ENCODE measurements at regions not wholly inside any gene's neighbourhood (a gene's known extent, or its start where the extent isn't known, plus 50 kb on each side); places are given as distances from the start of the nearest gene placed in this dataset.
"Not testable (repeated sequence)": the region's sequence is repeated elsewhere in the genome, so short reads cannot be mapped to it uniquely, and the experiment has no call there.

DNA sequence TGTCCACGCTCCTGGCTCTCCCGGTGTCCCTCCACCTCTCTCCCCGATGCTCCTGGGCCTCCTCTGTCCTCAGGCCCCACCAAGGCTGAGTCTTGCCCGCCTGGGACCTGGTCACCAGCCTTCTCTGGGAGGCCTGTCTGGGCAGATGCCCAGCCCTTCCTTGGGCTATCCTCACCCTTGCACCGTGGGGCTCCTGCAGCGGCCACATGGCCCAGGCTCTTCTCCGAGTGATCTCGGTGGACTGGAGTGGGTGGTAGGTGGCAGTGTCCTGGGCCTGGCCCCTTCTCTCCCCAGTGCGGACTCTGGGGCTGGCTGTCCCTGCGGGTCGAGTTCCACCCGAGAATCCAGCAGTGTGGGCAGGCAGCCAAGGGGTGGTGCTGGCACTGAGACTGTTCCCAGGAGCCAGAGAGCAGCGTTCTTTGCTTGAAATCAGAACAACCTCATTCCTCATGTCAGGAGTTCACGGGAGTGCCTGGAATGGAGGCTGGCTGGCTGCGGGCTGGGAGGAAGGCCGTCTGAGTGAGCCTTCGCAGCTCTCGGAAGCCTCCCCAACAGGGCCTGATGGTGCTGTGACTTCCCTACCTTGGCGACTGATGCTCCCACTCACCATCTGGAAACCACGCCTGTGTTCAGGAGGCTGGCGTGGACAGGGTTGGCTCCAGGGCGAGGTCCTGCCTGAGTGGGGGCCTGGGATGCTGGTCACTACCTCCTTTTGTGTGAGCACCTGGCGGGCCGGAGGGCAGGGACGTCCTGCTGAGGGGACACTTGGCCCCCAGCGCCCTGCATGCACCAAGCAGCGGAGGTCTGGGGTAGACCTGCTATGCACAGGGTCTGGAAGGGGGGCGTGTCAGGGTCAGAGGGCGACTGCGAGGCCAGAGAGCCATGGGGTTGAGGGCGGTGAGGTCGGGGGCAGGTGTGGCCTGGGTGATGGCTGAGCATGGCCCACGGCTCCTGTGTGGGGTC is 113.9 kb downstream of the TMEM121 start:
- not testable (repeated sequence) for DNase-seq

DNA sequence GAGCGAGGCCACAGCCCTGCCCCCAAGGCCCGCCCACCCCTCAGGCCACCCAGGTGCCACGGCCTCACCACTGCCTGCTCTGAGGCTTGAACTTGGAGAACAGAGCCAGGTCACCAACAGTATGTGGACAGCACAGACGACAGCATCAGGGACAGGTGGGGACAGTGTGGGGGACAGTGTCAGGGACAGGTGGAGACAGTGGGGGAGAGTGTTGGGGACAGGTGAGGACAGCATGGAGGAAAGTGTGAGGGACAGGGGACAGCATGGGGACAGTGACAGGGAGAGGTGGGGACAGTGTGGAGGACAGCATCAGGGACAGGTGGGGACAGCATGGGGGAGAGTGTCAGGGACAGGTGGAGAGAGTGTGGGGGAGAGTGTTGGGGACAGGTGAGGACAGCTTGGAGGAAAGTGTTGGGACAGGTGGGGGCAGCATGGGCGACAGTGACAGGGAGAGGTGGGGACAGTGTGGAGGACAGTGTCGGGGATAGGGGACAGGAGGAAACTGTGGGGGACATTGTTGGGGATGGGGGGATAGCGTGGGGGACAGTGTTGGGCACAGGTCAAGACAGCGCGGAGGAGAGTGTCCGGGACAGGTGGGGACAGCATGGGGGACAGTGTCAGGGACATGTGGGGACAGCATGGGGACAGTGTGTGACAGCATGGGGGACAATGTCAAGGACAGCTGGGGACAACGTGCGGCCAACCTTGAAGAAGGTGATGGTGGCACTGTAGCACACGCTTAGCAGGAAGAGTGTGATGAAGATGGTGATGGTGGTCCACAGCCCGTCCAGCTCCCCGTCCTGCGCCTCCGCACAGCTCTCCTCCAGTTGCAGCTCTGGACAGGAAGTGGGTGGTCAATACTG is 114.9 kb downstream of the TMEM121 start:
- DNase-seq: no peak

DNA sequence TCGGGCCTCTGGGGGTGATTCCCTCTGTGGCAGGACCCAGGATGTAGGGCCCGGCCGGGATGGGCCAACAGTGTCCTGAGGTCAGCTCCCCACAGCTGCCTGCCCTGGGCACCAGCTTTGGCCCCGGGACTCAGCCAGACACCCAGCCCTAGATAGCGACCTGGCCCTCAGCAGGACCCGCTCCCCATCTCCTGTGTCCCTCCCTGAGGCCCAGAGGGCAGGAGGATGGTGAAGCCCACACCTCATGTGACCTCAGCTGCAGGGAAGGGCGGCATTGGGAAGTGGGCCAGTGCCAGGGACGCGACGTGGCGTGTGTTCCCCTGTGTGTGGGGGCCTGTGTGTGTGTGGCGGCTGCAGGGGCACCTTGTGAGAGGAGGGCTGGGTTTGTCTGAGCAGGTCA is 115.6 kb downstream of the TMEM121 start:
- not testable (repeated sequence) for DNase-seq

DNA sequence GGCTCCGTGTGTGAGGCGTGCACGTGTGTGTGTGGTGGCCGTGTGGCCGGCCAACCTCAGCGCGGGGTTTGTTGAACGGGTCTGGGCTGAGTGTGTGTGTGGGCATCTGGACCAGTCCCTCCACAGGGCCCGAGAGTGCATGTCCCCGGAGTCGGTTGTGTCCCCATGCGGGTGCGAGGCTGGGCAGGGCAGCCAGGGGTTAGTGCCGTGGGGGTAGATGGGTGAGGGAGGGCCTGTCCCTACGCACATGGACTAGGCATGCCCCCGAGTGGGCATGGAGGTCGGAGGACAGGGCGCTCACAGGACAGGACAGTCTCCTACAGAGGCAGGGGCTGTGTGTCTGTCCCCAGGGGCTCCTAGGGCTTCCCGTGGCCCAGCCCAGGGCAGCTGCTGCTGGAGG is 116.1 kb downstream of the TMEM121 start:
- DNase-seq: not testable (repeated sequence)

DNA sequence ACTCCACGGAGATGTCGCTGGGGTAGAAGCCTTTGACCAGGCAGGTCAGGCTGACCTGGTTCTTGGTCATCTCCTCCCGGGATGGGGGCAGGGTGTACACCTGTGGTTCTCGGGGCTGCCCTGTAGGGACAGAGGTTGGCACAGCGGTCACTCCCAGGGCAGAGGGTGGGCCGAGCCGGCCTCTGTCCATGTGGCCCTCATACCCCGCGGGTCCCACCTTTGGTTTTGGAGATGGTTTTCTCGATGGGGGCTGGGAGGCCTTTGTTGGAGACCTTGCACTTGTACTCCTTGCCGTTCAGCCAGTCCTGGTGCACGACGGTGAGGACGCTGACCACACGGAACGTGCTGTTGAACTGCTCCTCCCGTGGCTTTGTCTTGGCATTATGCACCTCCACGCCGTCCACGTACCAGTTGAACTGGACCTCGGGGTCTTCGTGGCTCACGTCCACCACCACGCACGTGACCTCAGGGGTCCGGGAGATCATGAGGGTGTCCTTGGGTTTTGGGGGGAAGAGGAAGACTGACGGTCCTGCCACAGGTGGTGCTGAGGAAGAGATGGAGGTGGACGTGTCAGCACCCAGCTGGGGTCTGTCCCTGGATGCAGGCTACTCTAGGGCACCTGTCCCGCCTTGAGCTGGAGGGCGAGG is 117.1 kb downstream of the TMEM121 start:
- DNase-seq: not testable (repeated sequence)

DNA sequence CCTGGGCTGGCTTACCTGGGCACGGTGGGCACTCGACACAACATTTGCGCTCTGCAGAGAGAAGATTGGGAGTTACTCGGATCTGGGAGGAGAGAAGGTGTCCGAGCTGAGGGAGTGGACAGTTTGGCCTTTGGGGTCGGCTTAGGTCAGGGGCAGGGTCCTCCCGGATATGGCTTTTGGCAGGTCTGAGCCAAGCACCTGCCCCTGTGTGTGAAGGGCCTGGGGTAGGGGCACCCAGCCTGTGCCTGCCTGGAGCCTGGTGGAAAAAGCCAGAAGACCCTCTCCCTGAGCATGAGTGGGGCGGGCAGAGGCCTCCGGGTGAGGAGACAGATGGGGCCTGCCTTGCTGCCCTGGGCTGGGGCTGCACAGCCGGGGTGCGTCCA is 117.7 kb downstream of the TMEM121 start:
- DNase-seq: not testable (repeated sequence)

DNA sequence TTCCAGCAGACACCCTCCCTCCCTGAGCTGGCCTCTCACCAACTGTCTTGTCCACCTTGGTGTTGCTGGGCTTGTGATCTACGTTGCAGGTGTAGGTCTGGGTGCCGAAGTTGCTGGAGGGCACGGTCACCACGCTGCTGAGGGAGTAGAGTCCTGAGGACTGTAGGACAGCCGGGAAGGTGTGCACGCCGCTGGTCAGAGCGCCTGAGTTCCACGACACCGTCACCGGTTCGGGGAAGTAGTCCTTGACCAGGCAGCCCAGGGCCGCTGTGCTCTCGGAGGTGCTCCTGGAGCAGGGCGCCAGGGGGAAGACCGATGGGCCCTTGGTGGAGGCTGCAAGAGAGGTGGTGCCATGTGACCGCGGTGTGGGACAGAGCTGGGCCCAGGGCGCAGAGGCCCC is 118.1 kb downstream of the TMEM121 start:
- DNase-seq: not testable (repeated sequence)

DNA sequence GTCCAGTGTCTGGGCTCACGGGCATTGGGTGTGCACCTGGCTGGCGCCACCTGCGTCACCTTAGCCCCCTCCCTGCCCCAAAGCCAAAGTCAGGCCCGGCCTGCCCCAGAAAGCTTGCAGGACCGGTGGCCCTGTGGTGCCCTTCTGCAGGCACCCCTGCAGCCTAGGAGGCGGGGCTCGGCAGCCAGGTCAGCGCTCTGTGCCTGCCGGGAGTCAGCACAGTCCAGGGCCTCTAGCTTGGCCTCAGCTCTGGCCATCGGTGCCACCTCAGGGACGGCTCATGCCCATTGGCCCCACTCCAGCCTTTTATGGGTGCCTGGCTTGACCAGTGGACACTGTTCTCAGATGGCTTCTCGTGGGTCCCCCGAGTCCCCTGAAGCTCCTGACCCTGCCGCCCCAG is 118.5 kb downstream of the TMEM121 start:
- not testable (repeated sequence) for DNase-seq

DNA sequence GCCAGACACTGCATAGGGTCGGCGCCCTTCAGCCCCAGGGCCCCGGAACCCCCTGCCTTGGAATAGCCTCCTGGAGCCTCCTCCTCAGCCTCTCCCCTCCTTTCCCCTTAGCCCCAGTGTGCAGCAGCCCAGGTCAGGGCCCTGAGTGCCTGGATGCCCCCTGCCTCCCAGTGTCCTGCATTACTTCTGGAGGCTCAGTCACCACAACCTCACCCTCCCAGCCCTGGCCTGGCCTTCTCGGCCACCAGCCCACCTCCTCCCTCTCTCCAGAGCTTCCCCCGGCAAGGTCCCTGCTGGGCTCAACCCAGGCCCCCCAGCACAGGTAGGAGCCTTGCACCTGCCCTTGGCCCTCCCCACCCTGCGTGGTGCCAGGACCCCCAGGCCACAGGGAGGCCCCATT is 119.0 kb downstream of the TMEM121 start:
- not testable (repeated sequence) for DNase-seq

DNA sequence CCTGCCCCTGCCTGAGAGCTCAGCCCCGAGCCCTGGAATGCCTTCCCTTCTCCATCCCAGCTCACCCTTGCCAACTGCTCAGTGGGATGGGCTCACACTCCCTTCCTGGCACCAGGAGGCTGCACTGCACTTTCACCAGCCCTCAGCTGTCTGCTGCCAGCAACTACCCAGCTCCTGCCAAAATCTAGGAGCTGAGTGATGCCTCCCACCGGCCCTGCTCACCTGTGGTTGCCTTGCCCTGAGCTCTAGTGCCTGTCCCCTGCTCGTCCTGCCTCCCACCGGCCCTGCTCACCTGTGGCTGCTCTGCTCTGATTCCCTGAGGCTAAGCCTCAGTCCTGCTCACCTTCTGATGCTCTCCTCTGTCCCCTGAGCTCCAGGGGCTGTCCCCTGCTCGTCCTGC is 119.8 kb downstream of the TMEM121 start:
- DNase-seq: no peak

DNA sequence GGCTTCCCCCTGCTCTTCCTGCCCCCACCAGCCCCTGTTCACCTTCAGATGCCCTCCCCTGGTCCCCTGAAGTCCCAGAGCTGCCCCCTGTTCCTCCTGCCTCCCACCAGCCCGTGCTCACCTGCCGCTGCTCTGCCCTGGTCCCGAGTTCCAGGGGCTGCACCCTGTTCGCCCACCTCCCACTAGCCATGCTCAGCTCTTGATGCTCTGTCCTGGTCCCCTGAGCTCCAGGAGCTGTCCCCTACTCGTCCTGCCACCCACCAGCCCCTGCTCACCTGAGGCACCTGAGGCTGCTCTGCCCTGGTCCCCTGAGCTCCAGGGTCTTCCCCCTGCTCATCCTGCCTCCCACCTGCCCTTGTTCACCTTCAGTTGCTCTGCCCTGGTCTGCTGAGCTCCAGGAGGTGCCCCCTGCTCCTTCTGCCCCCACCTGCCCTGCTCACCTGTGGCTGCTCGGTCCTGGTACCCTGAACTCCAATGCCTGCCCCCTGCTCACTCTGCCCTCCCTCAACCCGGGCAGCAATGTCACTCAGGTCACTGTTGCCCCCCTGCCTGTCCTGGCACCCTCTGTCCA is 120.4 kb downstream of the TMEM121 start:
- DNase-seq: not testable (repeated sequence)

DNA sequence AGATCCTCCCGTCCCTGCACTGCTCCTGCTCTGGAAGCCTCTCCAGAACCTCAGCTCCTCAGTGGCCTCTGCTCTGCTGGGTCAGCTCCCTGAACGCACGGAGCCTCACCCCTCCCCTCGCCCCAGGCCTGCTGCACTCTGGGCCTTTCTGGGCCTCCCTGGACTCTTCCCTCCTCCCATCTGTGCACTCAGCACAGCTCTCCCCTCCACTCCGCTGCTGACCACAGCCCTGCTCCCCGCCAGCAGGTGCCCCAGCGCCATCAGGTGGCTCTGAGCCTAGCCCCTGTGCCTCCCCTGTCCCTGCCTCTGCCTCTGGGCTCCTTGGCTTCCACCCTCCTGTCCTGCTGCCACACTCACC is 121.0 kb downstream of the TMEM121 start:
- not testable (repeated sequence) for DNase-seq

DNA sequence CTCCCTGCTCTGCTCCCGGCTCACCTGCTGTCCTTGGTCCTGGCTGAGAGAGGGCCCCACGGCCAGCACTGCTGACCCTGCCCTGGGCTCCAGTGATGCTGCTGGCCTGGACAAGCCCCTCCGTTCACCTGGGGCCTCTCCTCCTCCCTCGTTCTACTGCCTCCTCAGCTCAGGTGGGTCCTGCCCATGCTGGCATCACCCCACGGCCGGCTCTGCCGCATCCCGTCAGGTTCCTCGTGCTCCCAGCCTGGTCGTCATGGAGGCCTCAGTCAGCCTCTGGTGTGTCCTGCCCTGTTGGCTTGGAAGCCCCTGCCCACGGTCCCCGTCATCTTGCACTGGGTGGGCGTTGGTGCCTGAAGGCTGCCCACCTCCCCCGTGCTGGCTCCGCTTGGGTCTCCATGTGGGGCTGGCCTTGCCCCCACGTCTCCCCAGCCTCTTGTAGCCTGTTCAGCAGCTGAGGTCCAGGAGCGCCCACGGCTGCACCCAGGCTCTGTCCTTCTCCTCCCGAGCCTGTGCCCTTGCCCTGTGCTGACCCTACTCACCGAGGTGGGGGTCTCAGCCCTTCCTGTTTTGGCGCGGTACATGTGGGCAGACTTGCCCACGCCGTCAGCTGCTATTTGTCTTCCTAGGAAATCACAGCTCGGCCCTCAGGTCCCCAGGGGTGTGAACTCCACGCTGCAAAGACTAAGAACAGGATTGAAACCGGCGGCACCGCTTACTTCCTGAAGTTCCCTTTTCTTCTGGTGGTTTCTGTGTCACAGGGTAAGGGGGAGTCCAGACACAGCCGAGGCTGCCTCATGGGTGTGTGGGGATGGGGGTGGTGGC is 121.6 kb downstream of the TMEM121 start:
- DNase-seq: no peak

DNA sequence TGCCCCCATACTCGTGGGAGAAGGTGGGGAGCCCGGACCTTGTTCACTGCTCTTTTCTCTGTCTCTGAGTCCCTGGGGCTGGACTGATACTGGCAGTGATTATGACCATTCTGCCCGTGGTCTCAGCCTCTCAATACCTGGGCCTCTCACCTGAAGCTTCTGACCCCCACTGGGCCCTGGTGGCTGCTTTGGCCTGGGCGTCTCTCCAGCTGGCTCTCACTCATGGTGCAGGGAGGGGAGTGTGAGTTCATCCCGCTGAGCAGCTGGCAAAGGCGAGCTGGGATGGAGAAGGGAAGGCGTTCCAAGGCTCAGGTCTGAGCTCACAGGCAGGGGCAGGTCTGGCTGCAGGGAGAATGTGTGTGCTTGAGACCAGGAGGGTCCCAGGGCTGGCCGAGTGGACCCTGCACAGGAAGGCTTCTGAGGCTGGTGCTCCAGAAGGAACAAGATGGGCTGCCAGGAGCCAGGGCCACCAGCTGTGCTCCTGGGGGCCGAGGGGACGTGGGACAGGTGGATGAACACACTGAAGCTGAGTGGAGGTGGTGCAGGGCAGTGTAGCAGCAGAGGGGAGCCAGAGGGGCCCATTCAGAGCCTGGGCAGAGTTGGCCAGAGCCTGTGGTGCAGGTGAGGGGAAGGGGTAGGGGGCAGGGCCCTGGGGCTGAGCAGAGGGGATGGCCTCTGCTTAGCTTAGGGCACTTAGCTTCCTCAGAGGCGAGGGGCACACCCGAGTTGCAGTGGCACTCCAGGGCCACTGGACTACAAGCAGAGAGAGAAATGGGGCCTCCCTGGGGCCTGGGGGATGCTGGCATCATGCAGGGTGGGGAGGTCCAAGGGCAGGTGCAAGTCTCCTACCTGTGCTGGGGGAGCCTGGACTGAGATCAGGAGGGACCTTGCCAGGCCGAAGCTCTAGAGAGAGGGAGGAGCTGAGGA is 122.5 kb downstream of the TMEM121 start:
- DNase-seq: not testable (repeated sequence)

DNA sequence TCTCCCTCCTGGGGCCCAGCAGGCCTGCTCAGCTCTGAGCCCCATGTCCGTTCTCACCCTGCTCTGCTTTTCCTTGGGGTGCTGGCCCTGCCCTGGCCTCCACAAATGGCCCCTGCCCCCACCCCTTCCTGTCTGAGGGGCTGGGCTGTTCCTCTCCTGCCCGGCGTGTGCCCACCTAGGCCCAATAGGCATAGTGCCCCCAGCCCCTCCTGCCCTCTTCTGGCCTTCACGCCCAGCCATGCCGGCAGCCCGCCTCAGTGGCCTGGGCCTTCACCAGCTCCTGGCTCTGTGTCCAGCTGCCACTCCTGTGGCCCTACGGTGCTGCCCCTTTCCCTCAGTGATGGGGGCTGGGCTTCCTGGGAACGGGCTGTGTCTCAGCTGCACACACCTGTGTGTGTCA is 125.9 kb downstream of the TMEM121 start:
- DNase-seq: not testable (repeated sequence)

DNA sequence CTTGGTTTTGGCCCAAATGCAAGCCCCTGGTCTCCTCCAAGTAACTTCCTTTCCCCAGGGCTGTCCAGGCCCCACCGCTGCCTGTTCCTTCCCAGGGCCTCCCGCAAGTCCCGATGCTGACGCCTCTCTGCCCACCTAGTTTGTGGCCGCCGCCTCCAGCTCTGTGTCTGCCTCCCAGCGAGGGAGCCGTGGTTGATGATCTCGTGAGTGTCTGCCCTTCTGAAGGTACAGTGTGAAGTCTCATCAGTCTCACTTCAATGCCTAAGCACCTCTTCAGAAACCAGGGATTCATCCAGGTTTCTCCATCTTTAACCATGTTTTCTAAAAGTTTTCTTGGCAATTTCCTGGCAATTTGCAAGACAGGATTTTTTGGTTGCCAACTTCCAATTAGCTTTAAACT is 127.5 kb downstream of the TMEM121 start:
- not testable (repeated sequence) for DNase-seq

DNA sequence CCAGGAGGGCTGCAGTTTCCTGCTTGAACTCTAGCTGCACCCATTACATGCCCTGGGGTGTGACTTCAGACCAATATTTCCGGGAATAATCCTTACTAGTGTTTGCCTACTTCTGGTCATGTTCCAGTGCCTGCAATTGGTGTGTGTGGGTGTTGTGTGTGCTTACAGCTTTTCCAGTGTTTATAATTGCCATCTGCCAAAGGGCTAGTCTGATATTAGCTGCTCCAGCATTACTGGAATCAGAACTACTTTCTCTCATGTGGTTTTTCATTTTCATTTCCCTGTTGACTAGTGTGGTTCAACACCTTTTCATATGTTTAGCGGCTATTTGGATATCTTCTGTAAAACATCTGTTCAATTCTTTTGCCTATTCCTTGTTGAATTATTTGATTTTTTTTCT is 132.9 kb downstream of the TMEM121 start:
- DNase-seq: not testable (repeated sequence)

DNA sequence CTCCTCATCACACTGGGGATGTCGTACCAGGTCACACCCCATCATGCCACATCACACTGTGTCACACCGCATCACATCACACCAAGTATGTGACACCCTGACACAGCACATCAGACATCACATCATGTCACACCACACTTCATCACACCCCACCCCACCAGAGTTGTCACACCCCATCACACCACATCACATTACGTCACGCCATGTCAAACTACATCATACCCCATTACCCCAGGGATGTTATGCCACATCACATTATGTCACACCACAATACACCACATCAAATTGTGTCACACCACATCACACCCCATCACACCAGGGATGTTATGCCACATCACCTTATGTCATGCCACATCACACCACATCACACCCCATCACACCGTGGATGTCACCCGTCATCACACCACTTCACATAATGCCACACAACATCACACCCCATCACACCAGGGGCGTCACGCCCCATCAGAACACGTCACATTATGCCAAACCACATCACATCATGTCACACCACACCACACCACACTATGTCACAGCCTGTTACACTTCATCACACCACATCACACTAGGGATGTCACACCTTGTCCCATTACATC is 133.6 kb downstream of the TMEM121 start:
- no peak for DNase-seq

DNA sequence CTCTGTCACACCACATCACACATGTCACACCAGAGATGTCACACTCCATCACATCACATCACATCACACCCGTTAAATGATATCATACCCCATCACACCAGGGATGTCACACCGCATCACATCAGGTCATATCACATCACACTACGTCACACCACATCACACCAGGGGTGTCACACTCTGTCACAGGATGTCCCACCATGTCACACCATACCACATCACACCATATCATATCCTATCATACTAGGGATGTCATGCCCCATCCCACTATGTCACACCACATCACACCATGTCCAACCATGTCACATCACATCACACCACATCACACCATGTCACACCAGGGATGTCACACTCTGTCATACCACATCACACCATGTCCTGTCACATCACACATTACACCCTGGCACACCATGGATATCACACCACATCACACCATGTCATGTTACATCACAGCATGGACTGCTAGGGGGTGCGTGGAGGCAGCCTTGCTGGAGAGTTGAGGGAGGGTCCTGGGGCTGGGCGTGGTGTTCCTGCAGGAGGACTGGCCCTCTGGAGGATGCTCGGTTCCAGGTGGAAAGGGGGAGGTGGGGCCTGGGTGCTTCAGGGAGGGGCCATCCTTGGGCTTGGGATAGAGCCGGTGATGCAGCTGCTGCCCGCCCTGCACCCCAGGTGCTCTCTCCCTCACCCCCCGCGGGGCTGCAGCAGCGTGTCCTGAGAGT is 134.6 kb downstream of the TMEM121 start:
- DNase-seq: no peak

DNA sequence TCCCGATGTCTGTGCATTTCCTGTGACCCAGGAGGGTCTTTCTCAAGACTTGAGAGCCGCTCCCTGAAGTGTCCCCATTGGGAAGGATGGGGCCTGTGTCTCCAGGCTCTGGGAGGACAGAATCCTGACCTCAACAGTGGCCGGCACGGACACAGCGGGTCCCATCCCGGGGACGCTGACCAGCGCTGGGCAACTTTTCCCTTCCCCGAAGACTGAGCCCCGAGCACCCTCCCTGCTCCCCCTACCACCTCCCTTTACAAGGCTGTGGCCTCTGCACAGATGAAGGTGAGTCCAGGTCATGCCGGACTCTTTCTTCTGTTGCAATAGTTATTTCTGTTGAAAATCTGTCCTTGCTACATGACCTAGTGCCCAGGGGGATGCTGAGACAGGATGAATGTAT is 135.7 kb downstream of the TMEM121 start:
- not testable (repeated sequence) for DNase-seq
